Liver (tissue), 3 donors: ENCODE measurements at regions not wholly inside any gene's neighbourhood (a gene's known extent, or its start where the extent isn't known, plus 50 kb on each side); places are given as distances from the start of the nearest gene placed in this dataset.

Experiments
- ATF3 ChIP-seq: IDR thresholded peaks from 2 replicates; pipeline ENCODE4 v1.6.1; 2016; ENCODE audit warnings: antibody characterized with exemption
- EGR1 ChIP-seq, 2 donors: IDR thresholded peaks; 2 replicates each; pipeline ENCODE4 v1.6.1; 2016 to 2018; ENCODE audit warnings: antibody characterized with exemption in 2 of 2, low read depth in 2 of 2
- HNF4G ChIP-seq: IDR thresholded peaks from 2 replicates; pipeline ENCODE4 v1.6.1; 2016; ENCODE audit warnings: antibody characterized with exemption
- RAD21 ChIP-seq, 2 donors: IDR thresholded peaks; 2 replicates each; pipeline ENCODE4 v1.6.1; 2016; ENCODE audit warnings: antibody characterized with exemption in 2 of 2, mild to moderate bottlenecking in 2 of 2
- REST ChIP-seq: IDR thresholded peaks from 2 replicates; pipeline ENCODE4 v1.6.1; 2016; ENCODE audit warnings: antibody characterized with exemption, mild to moderate bottlenecking
- SP1 ChIP-seq: IDR thresholded peaks from 2 replicates; pipeline ENCODE4 v1.6.1; 2018; ENCODE audit warnings: antibody characterized with exemption, mild to moderate bottlenecking
- YY1 ChIP-seq: IDR thresholded peaks from 2 replicates; pipeline ENCODE4 v1.6.1; 2016; ENCODE audit warnings: antibody characterized with exemption, mild to moderate bottlenecking
- TF ChIP-seq, protein P1 (sequence below): fragments of 150-350 bp; IDR thresholded peaks from 2 replicates; pipeline ENCODE4 v1.5.1; 2017; ENCODE audit warnings: improper control_type of control experiment, low read depth, low read length; ENCODE audit not compliant: missing input control
- TF ChIP-seq, protein P2 (sequence below): IDR thresholded peaks from 2 replicates; pipeline ENCODE4 v1.6.1; 2016; ENCODE audit warnings: antibody characterized with exemption
- donor health status: healthy.
- donor health status: healthy.

GRCh38 chr3:72042397-72043203, 257.7 kb upstream of the PROK2 start:
- TF ChIP-seq, protein P1, sequence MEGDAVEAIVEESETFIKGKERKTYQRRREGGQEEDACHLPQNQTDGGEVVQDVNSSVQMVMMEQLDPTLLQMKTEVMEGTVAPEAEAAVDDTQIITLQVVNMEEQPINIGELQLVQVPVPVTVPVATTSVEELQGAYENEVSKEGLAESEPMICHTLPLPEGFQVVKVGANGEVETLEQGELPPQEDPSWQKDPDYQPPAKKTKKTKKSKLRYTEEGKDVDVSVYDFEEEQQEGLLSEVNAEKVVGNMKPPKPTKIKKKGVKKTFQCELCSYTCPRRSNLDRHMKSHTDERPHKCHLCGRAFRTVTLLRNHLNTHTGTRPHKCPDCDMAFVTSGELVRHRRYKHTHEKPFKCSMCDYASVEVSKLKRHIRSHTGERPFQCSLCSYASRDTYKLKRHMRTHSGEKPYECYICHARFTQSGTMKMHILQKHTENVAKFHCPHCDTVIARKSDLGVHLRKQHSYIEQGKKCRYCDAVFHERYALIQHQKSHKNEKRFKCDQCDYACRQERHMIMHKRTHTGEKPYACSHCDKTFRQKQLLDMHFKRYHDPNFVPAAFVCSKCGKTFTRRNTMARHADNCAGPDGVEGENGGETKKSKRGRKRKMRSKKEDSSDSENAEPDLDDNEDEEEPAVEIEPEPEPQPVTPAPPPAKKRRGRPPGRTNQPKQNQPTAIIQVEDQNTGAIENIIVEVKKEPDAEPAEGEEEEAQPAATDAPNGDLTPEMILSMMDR: no peak
- no peak for TF ChIP-seq YY1
- TF ChIP-seq EGR1 (IDR thresholded peaks at IDR 0.05; ENCODE audit: low read depth in 2 of 2): no peak
- no peak for TF ChIP-seq REST
- no peak for TF ChIP-seq ATF3
- TF ChIP-seq, protein P2, sequence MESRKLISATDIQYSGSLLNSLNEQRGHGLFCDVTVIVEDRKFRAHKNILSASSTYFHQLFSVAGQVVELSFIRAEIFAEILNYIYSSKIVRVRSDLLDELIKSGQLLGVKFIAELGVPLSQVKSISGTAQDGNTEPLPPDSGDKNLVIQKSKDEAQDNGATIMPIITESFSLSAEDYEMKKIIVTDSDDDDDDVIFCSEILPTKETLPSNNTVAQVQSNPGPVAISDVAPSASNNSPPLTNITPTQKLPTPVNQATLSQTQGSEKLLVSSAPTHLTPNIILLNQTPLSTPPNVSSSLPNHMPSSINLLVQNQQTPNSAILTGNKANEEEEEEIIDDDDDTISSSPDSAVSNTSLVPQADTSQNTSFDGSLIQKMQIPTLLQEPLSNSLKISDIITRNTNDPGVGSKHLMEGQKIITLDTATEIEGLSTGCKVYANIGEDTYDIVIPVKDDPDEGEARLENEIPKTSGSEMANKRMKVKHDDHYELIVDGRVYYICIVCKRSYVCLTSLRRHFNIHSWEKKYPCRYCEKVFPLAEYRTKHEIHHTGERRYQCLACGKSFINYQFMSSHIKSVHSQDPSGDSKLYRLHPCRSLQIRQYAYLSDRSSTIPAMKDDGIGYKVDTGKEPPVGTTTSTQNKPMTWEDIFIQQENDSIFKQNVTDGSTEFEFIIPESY: no peak
- no peak for TF ChIP-seq SP1
- TF ChIP-seq RAD21 (IDR thresholded peaks at IDR 0.05): no peak
- no peak for TF ChIP-seq HNF4G
